Hindlimb muscle (tissue), 1 donor: ENCODE measurements at regions not wholly inside any gene's neighbourhood (a gene's known extent, or its start where the extent isn't known, plus 50 kb on each side); places are given as distances from the start of the nearest gene placed in this dataset.

ENCODE experiments used
- DNase-seq: peaks from one replicate; pipeline ENCODE4 v3.0.0-alpha.2; 2013

GRCh38 chr2:226020956-226021355 is 621.4 kb downstream of the NYAP2 start:
- no peak for DNase-seq

DNA sequence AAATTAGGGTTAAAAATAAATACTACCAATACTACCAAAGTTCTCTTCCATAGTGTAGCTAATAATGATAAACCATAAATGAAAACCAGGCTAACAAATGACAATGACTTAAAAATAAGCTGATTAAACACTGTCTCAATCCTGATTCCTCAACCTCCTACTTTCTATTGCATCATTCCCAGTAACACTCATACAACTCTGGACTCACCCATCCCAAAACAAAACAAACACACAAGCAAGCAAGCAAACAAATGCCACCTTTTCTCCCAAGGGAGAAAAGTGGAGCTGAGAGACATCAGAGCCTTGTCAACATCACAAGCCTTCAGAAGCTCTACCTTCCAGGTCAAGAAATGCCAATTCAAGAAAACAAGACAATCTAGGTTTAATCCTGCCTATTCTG is 620.7 kb downstream of the NYAP2 start:
- DNase-seq = no peak

DNA sequence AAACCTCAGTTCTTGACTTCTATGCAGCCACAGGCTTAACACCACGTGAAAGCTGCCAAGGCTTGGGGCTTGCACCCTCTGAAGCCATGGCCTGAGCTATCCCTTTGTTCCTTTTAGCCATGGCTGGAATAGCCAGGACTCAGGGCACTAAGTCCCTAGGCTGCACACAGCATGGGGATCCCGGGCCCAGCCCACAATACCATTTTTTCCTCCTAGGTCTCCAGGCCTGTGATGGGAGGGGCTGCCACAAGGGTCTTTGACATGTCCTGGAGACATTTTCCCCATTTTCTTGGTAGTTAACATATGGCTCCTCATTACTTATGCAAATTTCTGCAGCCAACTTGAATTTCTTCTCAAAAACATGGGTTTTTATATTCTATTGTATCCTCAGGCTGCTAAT is 619.1 kb downstream of the NYAP2 start:
- no peak for DNase-seq

DNA sequence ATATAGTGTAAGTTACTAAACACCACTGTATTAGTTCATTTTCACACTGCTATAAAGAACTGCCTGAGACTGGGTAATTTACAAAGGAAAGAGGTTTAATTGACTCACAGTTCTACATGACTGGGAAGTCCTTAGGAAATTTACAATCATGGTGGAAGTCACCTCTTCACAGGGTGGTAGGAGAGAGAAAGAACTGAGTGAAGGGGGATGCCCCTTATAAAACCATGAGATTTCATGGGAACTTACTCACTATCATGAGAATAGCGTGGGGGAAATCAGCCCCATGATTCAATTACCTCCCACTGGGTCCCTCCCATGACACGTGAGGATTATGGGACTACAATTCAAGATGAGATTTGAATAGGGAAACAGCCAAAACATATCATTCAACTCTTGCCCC is 618.0 kb downstream of the NYAP2 start:
- DNase-seq = no peak

GRCh38 chr2:226017107-226017506 is 617.6 kb downstream of the NYAP2 start:
- no peak for DNase-seq

DNA sequence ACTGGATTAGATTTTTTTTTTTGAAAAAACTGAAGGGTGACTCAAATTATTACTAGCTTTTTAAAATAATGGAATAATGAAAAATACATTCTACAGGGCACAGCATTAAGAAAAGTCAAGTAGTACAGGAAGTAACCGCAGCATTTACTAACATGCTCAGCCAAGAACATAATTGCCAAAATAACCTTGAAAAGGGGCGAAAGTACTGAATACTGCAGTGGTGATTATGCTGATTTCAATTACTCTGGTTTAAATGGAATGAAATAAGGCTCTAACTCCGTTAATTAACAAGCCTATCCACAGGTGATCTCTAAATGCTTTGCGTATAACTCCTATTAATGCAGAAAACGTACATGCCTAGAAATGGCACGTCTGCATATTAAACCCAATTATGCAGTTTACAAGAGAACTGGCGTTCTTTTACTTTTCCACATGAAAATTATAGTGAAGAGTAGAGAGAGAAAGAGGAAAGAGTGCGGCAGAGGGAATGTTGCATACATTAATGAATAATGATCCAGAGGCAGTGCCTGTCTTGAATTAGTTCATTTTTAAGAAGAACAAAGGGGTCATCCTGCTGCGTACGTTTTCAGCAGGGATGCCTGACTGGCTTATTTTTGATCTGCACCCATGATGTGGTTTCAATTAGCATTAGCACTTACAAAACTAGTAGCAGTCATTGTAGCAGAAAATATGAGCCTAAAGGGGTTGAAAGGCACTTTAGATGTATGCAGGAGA is 612.4 kb downstream of the NYAP2 start:
- DNase-seq = no peak

DNA sequence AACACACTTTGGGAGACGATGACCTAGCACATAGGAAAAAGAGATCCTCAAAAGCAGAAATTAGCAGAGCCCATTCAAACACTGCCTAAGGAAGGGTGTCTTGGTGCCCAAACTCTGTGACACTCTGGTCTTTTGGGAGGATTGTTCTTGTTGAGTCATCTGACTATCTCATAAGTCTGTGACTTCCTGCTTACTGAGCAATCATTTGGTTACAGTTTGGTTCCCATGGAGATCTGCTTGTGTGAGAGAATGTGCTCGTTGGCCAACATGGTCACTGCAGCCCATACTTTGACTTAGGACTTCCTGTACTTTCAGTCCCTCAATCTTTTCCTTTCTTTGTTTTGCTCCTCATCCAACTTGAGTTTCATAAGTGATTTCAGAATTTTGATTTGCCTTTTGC is 602.9 kb downstream of the NYAP2 start:
- no peak for DNase-seq

DNA sequence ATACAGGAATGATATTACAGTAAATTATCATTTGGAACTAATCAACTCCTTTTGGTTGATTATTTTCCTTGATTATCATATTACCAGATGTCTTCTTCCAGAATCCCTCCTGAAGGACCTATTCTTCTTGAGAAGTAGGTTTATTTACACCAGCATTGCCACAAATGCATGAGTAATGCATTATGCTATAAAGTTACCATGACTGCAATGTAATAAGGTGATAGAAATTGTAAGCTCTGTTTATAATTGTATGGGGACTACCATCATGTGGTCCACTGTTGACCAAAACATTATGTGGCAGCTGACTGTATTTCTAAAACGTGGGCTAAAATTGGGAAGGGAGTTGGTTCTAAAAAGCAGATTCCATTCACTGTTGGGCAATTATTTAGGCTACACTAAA is 602.2 kb downstream of the NYAP2 start:
- DNase-seq = no peak

- DNase-seq = no peak
These were observed 600.2 kb downstream of the NYAP2 start for GRCh38 chr2:225999692-226000091.

- no peak for DNase-seq
These were observed 599.1 kb downstream of the NYAP2 start for GRCh38 chr2:225998653-225999052.

DNA sequence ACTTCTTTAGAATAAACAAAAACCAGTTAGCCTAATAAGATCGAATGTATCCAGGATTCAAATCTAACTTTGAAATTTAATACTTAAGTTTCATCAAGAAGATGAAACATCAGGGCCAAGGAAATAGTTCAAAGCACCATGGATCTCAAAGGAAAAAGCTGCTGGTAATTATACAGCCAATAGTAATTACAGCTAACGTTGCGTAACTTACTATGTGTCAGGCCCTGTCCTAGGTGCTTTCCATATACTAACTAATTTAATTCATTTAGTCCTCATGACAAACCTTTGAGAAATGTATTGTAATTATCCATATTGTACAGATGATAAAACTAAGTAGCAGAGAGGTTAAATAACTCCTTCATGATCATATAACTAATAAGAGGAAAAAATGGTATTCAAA is 598.6 kb downstream of the NYAP2 start:
- no peak for DNase-seq

GRCh38 chr2:225996462-225996828 is 596.9 kb downstream of the NYAP2 start:
- no peak for DNase-seq

DNA sequence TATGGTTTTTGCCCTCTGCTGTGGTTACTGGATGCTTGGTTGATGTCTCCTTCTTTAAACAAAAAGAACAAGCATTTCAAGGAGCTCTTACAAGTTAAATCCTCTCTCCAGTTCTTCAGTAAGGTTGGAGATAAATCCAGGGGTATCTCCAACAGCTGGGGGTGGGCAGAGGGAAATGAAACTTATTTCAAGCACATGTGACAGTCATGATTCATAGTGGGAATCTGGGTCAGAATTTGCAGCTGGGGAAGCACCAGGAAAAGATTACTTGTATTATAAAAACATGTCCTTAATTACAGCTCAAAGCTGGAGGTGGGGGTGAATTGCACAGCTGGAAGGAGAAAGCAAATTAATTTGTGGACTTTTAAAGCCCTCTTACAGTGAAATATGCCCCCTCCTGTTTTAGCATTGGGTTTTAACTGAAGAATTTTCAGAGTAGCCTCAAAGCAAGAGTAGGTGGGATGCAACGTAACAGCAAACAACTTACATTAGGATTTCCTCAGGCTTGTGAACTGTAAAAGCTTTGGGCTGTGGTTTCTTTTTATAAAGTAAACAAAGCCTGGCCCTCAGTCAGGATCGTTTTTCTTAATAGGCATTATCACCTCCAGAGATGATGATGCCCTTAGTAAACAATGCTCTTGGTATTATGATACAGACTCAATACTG is 596.4 kb downstream of the NYAP2 start:
- DNase-seq = peak; percentile 2

- no peak for DNase-seq
These were observed 595.4 kb downstream of the NYAP2 start for GRCh38 chr2:225994748-225995405.

- DNase-seq = no peak
These were observed 593.9 kb downstream of the NYAP2 start for GRCh38 chr2:225993430-225993829.

DNA sequence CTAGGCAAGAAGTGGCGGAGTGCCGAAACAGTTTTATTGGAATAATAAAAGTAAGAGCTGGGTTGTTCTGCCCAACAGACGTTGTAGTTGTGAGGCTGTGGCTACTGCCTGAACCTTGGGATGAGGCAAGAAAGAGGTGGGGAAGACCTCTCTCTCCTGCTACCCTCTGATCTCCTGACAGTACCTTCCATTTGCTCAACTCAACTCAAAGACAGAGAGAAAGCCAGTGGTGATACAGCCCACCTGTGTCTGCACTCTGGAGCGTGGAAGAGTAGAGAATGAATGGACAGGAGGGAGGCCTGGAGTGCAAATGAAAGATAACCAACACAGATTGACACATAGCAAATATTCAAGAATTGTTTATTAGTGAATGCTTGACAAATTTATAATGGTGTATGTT is 590.3 kb downstream of the NYAP2 start:
- DNase-seq = no peak

DNA sequence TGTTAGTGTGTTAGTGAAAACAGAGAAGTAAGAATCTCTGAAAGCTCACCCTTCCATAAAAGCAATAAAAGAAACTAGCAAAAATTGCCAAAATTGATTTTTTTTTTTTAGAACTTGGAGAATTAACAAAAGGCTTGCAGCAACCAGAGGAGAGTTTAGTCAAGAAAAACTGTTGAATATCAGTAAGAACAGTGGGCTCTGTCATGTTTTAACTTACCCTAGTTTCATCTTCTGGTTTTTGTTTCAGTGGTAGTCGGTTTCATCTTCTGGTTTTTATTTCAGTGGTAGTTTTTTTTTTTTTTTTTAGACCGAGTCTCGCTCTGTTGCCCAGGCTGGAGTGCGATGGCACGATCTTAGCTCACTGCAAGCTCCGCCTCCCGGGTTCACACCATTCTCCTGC is 580.9 kb downstream of the NYAP2 start:
- DNase-seq = no peak

DNA sequence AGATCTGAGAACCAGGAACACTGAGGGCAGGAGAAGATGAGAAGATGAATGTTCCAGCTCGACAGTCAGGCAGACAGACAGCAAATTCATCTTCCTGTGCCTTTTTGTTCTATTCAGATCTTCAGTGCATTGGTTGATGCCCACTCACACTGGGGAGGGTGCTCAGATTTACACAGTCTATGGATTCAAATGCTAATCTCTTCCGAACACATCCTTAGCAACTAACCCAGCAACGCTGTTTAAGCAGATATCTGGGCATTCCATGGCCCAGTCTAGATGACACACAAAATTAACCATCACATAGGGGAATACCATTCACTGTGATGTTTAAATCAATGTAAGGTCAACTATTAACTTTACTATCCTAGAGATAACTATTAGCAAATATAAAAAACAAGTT is 571.9 kb downstream of the NYAP2 start:
- DNase-seq = no peak

DNA sequence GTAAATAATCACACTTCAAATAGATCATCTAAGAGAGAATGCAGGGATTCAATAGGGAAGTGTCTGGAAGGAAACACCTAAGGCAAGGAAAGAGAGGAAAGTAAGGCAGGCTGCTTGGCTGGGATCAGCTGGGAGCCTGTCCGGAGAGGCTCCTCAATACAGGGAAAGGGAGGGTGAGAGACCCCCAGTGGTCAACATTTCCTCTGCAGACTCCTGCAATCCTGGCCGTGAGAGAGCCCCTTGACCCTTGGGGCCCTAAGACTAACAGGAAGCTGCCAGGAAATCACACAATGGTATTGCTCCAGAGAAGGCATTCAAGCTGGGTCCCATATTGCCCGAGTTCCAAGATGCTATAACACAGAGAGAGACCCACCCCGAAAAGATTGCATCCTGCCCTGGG is 549.4 kb downstream of the NYAP2 start:
- no peak for DNase-seq

DNA sequence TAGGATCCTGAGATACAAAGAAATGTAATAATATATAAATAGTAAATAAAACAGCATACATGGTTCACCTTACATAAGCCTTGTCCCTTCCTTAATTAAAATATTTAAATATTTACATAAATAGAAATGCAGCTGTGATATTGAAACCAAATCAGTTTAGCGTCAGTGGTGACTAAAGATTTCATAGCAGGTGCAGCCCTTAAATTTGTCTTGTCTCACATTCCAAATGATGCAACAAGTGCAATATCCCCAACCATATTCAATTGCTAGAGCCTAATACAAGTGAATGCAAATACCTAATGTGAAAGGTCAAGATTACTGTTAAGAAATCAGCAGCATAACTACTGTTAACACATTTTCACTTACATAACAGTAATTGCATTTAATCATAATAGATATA is 539.5 kb downstream of the NYAP2 start:
- DNase-seq = no peak

GRCh38 chr2:225937625-225938187 is 538.2 kb downstream of the NYAP2 start:
- DNase-seq = no peak

GRCh38 chr2:225932811-225933413 is 533.4 kb downstream of the NYAP2 start:
- DNase-seq = no peak

DNA sequence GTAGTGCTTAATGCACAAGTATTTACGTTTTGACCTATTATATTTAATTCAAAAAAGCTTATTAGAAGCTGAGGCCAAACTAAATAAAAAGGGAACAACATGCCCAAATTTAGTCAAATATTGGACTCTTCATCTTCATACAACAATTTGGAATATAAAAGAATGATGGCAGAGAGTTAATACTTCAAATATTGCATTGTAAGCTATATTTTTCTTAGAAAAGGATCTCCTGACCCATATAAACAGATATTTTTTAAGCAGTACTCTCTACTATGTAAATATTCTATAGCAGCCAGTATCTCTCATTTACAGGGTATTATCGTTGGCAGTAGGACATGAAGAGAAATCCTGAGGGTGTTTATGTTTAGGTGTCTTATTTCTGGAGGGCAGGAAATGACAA is 531.2 kb downstream of the NYAP2 start:
- DNase-seq = no peak
